BJ (cell line): ENCODE measurements at regions not wholly inside any gene's neighbourhood (a gene's known extent, or its start where the extent isn't known, plus 50 kb on each side); places are given as distances from the start of the nearest gene placed in this dataset.

Experiments used
- CTCF ChIA-PET: fragments of 350-600 bp; formaldehyde crosslinking; extraction: SDS; loops from one replicate; lab custom pipeline; 2021; ENCODE audit warnings: antibody characterized with exemption, inconsistent platforms; lab: Yijun Ruan, JAX
- POLR2A ChIA-PET: fragments of 300-600 bp; sonication (Branson Sonifier 250); formaldehyde crosslinking; extraction: SDS; loops from one replicate; lab custom pipeline; 2021; ENCODE audit warnings: antibody characterized with exemption; lab: Charles Lee
- DNase-seq: peaks from one replicate; pipeline ENCODE4 v3.0.0-alpha.2; 2011; ENCODE audit warnings: low read depth
- H3K27me3 ChIP-seq: 2 replicates; pipeline ENCODE4 v1.6.0; 2011; ENCODE audit warnings: low read length; ENCODE audit not compliant: control insufficient read depth, insufficient read depth
- H3K36me3 ChIP-seq: 2 replicates; pipeline ENCODE4 v1.5.1; 2011; ENCODE audit warnings: low read length; ENCODE audit not compliant: control insufficient read depth, insufficient read depth
- H3K4me3 ChIP-seq: 2 replicates; pipeline ENCODE4 v1.5.1; 2011; ENCODE audit warnings: low read depth, mild to moderate bottlenecking, control low read depth, low read length
- CTCF ChIP-seq: IDR thresholded peaks from 2 replicates; pipeline ENCODE4 v1.5.1; 2011; ENCODE audit warnings: low read depth, mild to moderate bottlenecking, control low read depth, inconsistent platforms, low read length, moderate library complexity; ENCODE audit not compliant: insufficient read depth

- Histone ChIP-seq H3K27me3 (no peaks in the 10 kb centered on the region), H3K4me3 (no peak overlapping the region), H3K36me3 (no peaks in the 10 kb centered on the region)
- POLR2A ChIA-PET = no interaction called here
- no peak for TF ChIP-seq CTCF
- CTCF ChIA-PET = no interaction called here
- DNase-seq = no peak
Observed at GRCh38 chr20:11110535-11110934, 436.7 kb upstream of the JAG1 start.

- POLR2A ChIA-PET = no interaction called here
- no peak for TF ChIP-seq CTCF
- CTCF ChIA-PET = no interaction called here
- Histone ChIP-seq H3K4me3 (no peak overlapping the region), H3K36me3 (no peaks in the 10 kb centered on the region), H3K27me3 (no peaks in the 10 kb centered on the region)
- DNase-seq = no peak
Observed at GRCh38 chr20:11111191-11111590, 437.4 kb upstream of the JAG1 start.

- DNase-seq = no peak
- CTCF ChIA-PET = no interaction called here
- no peak overlapping the region for H3K4me3 ChIP-seq
- TF ChIP-seq CTCF = no peak
- H3K27me3 ChIP-seq = no peaks in the 10 kb centered on the region
- H3K36me3 ChIP-seq = no peaks in the 10 kb centered on the region
- POLR2A ChIA-PET = no interaction called here
Observed at GRCh38 chr20:11112832-11113231, 439.0 kb upstream of the JAG1 start.

- ChIA-PET POLR2A (no interaction called here), CTCF (no interaction called here)
- Histone ChIP-seq H3K27me3 (no peaks in the 10 kb centered on the region), H3K36me3 (no peaks in the 10 kb centered on the region), H3K4me3 (no peak overlapping the region)
- DNase-seq = no peak
- TF ChIP-seq CTCF = no peak
Observed at GRCh38 chr20:11114382-11114781, 440.6 kb upstream of the JAG1 start.

- TF ChIP-seq CTCF = no peak
- no peaks in the 10 kb centered on the region for H3K27me3 ChIP-seq
- H3K36me3 ChIP-seq = no peaks in the 10 kb centered on the region
- POLR2A ChIA-PET = no interaction called here
- no peak for DNase-seq
- H3K4me3 ChIP-seq = no peak overlapping the region
- CTCF ChIA-PET = no interaction called here
Observed at GRCh38 chr20:11117808-11118528, 444.2 kb upstream of the JAG1 start.
